IPS DF 4.7 (cell line): ENCODE measurements at regions not wholly inside any gene's neighbourhood (a gene's known extent, or its start where the extent isn't known, plus 50 kb on each side); places are given as distances from the start of the nearest gene placed in this dataset.

ENCODE experiments used
- DNase-seq: peaks from one replicate; pipeline ENCODE4 v3.0.0-alpha.2; 2013; ENCODE audit warnings: low spot score; ENCODE audit errors: extremely low read depth

- peak; percentile 72 for DNase-seq
These were observed 132.2 kb downstream of the OGFRL1 start for GRCh38 chr6:71420693-71421328.

GRCh38 chr6:71421611-71422010, 133.0 kb downstream of the OGFRL1 start:
- no peak for DNase-seq

GRCh38 chr6:71430018-71430417, 141.4 kb downstream of the OGFRL1 start:
- DNase-seq = no peak

GRCh38 chr6:71433441-71433840, 144.8 kb downstream of the OGFRL1 start:
- no peak for DNase-seq

- DNase-seq = no peak
These were observed 155.6 kb downstream of the OGFRL1 start for GRCh38 chr6:71444222-71444621.

GRCh38 chr6:71446057-71446456, 157.4 kb downstream of the OGFRL1 start:
- DNase-seq = no peak

GRCh38 chr6:71446470-71446869, 157.9 kb downstream of the OGFRL1 start:
- no peak for DNase-seq

- DNase-seq = no peak
These were observed 164.2 kb downstream of the OGFRL1 start for GRCh38 chr6:71452697-71453370.

GRCh38 chr6:71453371-71453706, 164.7 kb downstream of the OGFRL1 start:
- no peak for DNase-seq

GRCh38 chr6:71454056-71454455, 165.4 kb downstream of the OGFRL1 start:
- no peak for DNase-seq

GRCh38 chr6:71457929-71458328, 169.3 kb downstream of the OGFRL1 start:
- no peak for DNase-seq

GRCh38 chr6:71459162-71459561, 170.6 kb downstream of the OGFRL1 start:
- no peak for DNase-seq

- DNase-seq = no peak
These were observed 172.3 kb downstream of the OGFRL1 start for GRCh38 chr6:71460933-71461332.

GRCh38 chr6:71463061-71463460, 174.4 kb downstream of the OGFRL1 start:
- DNase-seq = no peak

- no peak for DNase-seq
These were observed 176.5 kb downstream of the OGFRL1 start for GRCh38 chr6:71465096-71465495.

GRCh38 chr6:71466362-71466761, 177.8 kb downstream of the OGFRL1 start:
- no peak for DNase-seq

- DNase-seq = no peak
These were observed 179.4 kb downstream of the OGFRL1 start for GRCh38 chr6:71468038-71468437.

GRCh38 chr6:71468841-71469700, 180.5 kb downstream of the OGFRL1 start:
- no peak for DNase-seq

- DNase-seq = no peak
These were observed 183.1 kb downstream of the OGFRL1 start for GRCh38 chr6:71471718-71472117.

- no peak for DNase-seq
These were observed 185.3 kb downstream of the OGFRL1 start for GRCh38 chr6:71473926-71474325.

GRCh38 chr6:71474942-71475341, 186.3 kb downstream of the OGFRL1 start:
- DNase-seq = no peak

- DNase-seq = no peak
These were observed 187.8 kb downstream of the OGFRL1 start for GRCh38 chr6:71476371-71476770.
